Peyer's patch (tissue), 4 donors: ENCODE measurements at regions not wholly inside any gene's neighbourhood (a gene's known extent, or its start where the extent isn't known, plus 50 kb on each side); places are given as distances from the start of the nearest gene placed in this dataset.

Source experiments
- POLR2A ChIP-seq, 2 donors: fragments of 450-650 bp; IDR thresholded peaks; one replicate each; pipeline ENCODE4 v1.5.1; 2017; ENCODE audit warnings: antibody characterized with exemption in 2 of 2, mild to moderate bottlenecking in 2 of 2, moderate library complexity in 2 of 2
- TF ChIP-seq, protein P1 (sequence below), 6 experiments: fragments of 450-650 bp in 4 of 6; fragments of 200-600 bp in 2 of 6; sonication (generic) in 1 of 6; IDR thresholded peaks; one replicate each; pipeline ENCODE4 v1.5.1; 2017 to 2019; ENCODE audit warnings: antibody characterized with exemption in 6 of 6, mild to moderate bottlenecking in 3 of 6, moderate library complexity in 1 of 6

DNA sequence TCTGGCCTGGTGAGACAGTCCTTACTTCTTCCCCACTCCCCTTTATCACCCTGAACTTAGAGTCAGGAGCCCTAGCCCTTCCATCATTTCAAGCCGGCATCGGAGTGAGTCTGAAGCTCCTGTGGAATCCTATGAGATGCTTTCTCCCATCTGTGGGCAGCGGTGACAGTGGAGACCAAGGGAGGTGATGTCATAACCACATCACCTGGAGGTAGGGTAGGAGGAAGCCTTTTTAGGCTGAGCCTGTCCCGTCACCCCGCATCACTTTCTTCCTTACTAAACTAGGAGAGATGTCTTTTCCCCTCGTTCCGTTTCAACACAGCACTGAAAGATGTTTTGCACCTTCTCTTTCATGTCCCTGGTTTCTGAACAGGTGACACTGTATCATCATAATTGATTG is 124.1 kb upstream of the WWC1 start:
- TF ChIP-seq, protein P1, sequence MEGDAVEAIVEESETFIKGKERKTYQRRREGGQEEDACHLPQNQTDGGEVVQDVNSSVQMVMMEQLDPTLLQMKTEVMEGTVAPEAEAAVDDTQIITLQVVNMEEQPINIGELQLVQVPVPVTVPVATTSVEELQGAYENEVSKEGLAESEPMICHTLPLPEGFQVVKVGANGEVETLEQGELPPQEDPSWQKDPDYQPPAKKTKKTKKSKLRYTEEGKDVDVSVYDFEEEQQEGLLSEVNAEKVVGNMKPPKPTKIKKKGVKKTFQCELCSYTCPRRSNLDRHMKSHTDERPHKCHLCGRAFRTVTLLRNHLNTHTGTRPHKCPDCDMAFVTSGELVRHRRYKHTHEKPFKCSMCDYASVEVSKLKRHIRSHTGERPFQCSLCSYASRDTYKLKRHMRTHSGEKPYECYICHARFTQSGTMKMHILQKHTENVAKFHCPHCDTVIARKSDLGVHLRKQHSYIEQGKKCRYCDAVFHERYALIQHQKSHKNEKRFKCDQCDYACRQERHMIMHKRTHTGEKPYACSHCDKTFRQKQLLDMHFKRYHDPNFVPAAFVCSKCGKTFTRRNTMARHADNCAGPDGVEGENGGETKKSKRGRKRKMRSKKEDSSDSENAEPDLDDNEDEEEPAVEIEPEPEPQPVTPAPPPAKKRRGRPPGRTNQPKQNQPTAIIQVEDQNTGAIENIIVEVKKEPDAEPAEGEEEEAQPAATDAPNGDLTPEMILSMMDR (IDR thresholded peaks at IDR 0.05) = no peak
- no peak for TF ChIP-seq POLR2A (IDR thresholded peaks at IDR 0.05)
